Endodermal cell (in vitro differentiated cells): ENCODE measurements at regions not wholly inside any gene's neighbourhood (a gene's known extent, or its start where the extent isn't known, plus 50 kb on each side); places are given as distances from the start of the nearest gene placed in this dataset.

ENCODE experiments used
- DNase-seq: peaks from one replicate; pipeline ENCODE4 v3.0.0-alpha.2; 2017
- H3K27ac ChIP-seq: 2 replicates; pipeline ENCODE4 v1.5.1; 2013; ENCODE audit warnings: mild to moderate bottlenecking, low read depth, low read length, moderate library complexity
- H3K27me3 ChIP-seq: 2 replicates; pipeline ENCODE4 v1.6.1; 2013; ENCODE audit warnings: mild to moderate bottlenecking, low read length, moderate library complexity; ENCODE audit not compliant: insufficient read depth, control insufficient read depth, poor library complexity, severe bottlenecking
- H3K36me3 ChIP-seq: 2 replicates; pipeline ENCODE4 v1.7.0; 2013; ENCODE audit warnings: mild to moderate bottlenecking, low read length, moderate library complexity; ENCODE audit not compliant: control insufficient read depth, insufficient read depth
- H3K4me1 ChIP-seq: one replicate; pipeline ENCODE4 v1.7.0; 2013; ENCODE audit warnings: low read length; ENCODE audit not compliant: control insufficient read depth, insufficient read depth
- H3K4me3 ChIP-seq: 2 replicates; pipeline ENCODE4 v1.5.1; 2013; ENCODE audit warnings: mild to moderate bottlenecking, low read length, moderate library complexity
- H3K9ac ChIP-seq: 2 replicates; pipeline ENCODE4 v1.6.1; 2013; ENCODE audit warnings: mild to moderate bottlenecking, low read length, moderate library complexity; ENCODE audit not compliant: poor library complexity, severe bottlenecking; ENCODE audit errors: extremely low read depth
- H3K9me3 ChIP-seq: 2 replicates; pipeline ENCODE4 v1.6.1; 2013; ENCODE audit warnings: mild to moderate bottlenecking, low read length, moderate library complexity; ENCODE audit not compliant: control insufficient read depth
- H3K27ac Mint-ChIP-seq: 2 replicates; pipeline ENCODE4 v1.8.0; 2020; ENCODE audit warnings: mixed read lengths
- H3K27me3 Mint-ChIP-seq: 2 replicates; pipeline ENCODE4 v1.8.0; 2021; ENCODE audit warnings: mild to moderate bottlenecking, mixed read lengths; ENCODE audit not compliant: insufficient read depth
- H3K36me3 Mint-ChIP-seq: 2 replicates; pipeline ENCODE4 v1.8.0; 2020; ENCODE audit warnings: low read depth, mixed read lengths
- H3K4me1 Mint-ChIP-seq: 2 replicates; pipeline ENCODE4 v1.8.0; 2020; ENCODE audit warnings: mixed read lengths
- H3K4me3 Mint-ChIP-seq: 2 replicates; pipeline ENCODE4 v1.8.0; 2020; ENCODE audit warnings: mild to moderate bottlenecking, moderate library complexity, mixed read lengths
- H3K9me3 Mint-ChIP-seq: 2 replicates; pipeline ENCODE4 v1.8.0; 2020; ENCODE audit warnings: mild to moderate bottlenecking, mixed read lengths
- WGBS, 2 experiments: methylation state at CpG; one replicate each; pipeline versions ENCODE4 v1.1.5 to v1.1.7; 2013; ENCODE audit warnings: missing lambda C conversion rate in 2 of 2, mixed read lengths in 1 of 2; ENCODE audit not compliant: insufficient coverage in 1 of 2, insufficient read length in 1 of 2; 5-methylcytosine and 5-hydroxymethylcytosine counted together
- TF ChIP-seq, protein P1 (sequence below): fragments of 200-600 bp; sonication (generic); conservative IDR thresholded peaks from 2 replicates; pipeline ENCODE4 v1.5.0; 2021; ENCODE audit warnings: antibody characterized with exemption, mild to moderate bottlenecking

DNA sequence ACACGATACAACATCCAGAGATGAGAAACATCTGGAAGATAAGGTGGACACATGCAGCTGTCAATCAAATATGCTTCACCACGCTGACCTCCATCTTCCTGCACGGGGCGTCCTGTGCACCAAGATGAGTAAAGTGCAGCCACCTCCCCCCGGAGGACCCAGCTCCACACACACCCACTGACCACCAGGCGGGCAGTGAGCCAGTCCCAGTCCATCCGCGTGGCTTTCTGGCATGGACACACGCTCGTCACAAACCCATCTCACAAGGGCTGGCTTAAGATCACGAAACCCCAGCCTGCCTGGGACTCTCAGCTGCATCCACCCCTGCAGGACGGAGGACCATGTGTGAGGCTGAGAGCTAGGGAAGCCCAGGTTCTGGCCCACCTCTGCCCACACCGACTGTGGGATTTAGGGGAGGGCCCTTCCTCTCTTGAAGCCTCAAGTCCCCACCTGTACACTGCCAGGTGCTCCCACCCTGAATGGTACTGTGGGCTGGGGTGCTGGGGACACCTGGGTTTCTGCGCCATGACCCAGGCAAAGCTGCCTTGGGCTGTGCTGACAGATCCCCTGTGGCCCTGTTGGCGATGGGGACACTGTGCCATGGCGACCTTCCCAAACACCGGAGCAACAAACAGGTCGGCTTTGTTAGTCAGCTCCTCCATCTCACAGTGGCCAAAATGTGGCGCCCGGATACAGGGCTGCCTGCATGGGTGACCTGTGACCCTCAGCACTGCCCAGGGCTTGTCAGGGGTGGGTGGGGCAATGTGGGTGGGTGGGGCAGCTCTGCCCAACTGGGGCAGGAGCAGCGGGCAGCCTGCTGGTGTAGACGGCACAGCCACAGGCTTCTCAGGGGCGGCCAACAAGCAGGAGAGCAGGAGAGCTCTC, 629.0 kb downstream of the TBC1D22A start:
- Mint-ChIP-seq H3K4me1 (no peaks in the 10 kb centered on the region), H3K27me3 (no peaks in the 10 kb centered on the region), H3K36me3 (no peaks in the 10 kb centered on the region), H3K27ac (no peak overlapping the region), H3K4me3 (no peak overlapping the region), H3K9me3 (peaks cover 53% of the 10 kb centered on the region)
- 78 to 85% methylated on average over 8 to 23 of the region's 23 CpGs for WGBS, 2 experiments
- H3K4me3 ChIP-seq: no peak overlapping the region
- H3K9me3 ChIP-seq: peaks cover 39% of the 10 kb centered on the region
- no peaks in the 10 kb centered on the region for H3K27me3 ChIP-seq
- no peak overlapping the region for H3K9ac ChIP-seq
- no peaks in the 10 kb centered on the region for H3K36me3 ChIP-seq
- TF ChIP-seq, protein P1, sequence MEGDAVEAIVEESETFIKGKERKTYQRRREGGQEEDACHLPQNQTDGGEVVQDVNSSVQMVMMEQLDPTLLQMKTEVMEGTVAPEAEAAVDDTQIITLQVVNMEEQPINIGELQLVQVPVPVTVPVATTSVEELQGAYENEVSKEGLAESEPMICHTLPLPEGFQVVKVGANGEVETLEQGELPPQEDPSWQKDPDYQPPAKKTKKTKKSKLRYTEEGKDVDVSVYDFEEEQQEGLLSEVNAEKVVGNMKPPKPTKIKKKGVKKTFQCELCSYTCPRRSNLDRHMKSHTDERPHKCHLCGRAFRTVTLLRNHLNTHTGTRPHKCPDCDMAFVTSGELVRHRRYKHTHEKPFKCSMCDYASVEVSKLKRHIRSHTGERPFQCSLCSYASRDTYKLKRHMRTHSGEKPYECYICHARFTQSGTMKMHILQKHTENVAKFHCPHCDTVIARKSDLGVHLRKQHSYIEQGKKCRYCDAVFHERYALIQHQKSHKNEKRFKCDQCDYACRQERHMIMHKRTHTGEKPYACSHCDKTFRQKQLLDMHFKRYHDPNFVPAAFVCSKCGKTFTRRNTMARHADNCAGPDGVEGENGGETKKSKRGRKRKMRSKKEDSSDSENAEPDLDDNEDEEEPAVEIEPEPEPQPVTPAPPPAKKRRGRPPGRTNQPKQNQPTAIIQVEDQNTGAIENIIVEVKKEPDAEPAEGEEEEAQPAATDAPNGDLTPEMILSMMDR: no peak
- no peaks in the 10 kb centered on the region for H3K4me1 ChIP-seq
- no peak overlapping the region for H3K27ac ChIP-seq
- no peak for DNase-seq

DNA sequence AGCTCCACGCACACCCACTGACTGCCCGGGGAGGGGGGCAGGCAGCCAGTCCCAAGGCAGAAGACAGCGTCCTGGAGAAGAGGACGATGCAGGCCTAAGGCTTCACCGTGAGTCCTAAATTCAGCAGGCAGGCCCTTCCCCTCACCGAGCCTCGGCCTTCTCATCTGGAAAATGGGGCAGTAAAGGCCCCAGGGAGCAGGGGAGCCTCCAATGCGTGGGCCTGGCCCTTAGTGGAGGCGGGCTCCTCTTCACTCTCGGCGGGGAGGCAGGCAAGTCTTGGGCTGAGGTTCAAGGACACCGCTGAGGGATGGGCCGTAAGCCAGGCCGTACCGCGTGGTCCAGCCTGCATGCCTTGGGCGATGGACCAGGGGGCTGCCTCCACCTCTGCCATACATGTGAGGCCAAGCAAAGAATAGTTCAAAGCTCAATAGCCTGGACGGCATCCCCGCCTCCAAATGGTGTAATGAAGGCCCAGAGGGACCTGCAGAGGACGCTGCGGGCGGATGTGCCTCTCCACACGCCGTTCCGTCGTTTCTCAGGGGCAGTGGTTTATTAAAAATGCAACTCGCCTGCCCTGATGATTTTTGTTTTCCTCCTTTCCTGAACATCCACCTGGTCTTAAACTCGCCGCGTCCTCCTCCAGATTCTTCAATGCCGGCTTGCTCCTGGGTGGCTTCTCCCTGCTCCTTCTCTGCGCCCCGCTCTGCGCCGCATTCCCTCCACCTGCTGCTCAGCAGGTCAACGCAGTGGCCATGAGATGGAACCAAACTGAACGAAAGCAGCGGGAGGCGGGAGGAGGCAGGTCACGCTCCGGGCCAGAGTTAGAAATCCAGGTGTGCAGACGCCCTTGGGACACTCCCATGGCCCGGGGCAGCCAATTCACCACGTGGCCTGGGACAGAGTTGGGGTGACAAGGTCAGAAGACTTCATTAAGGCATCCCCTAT, 627.8 kb downstream of the TBC1D22A start:
- Histone ChIP-seq H3K9me3 (peaks cover 37% of the 10 kb centered on the region), H3K27me3 (no peaks in the 10 kb centered on the region), H3K36me3 (no peaks in the 10 kb centered on the region), H3K4me3 (no peak overlapping the region), H3K9ac (no peak overlapping the region), H3K4me1 (no peaks in the 10 kb centered on the region), H3K27ac (no peak overlapping the region)
- Mint-ChIP-seq H3K27ac (no peak overlapping the region), H3K9me3 (peaks cover 64% of the 10 kb centered on the region), H3K4me1 (no peaks in the 10 kb centered on the region), H3K36me3 (no peaks in the 10 kb centered on the region), H3K27me3 (no peaks in the 10 kb centered on the region), H3K4me3 (no peak overlapping the region)
- TF ChIP-seq, protein P1: no peak
- 82 to 85% methylated on average over 23 to 44 of the region's 44 CpGs for WGBS, 2 experiments
- no peak for DNase-seq

DNA sequence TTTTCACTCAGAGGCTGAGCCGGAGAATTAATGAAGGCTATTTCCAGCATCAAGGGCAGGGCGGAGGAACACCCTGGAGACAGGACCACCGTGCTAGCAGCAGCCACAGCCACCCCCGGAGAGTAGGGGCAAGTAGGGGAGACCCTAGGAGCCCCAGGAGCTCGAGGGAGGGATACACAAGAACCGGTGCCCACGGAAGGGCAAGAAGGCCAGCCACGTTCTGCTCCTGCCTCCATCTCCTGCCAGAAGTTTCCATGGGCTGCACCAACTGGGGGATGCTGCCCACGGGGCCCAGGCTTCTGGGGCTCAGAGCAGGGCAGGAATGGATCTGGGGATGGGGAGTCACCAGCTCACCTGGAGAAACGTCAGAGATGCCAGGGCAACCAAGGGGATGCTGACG, 626.8 kb downstream of the TBC1D22A start:
- no peaks in the 10 kb centered on the region for H3K36me3 Mint-ChIP-seq
- WGBS, 2 experiments: 56 to 70% methylated on average over 7 to 11 of the region's 11 CpGs

More for the DNA sequence above, 626.8 kb downstream of the TBC1D22A start:
- no peaks in the 10 kb centered on the region for H3K36me3 ChIP-seq
- peaks cover 38% of the 10 kb centered on the region for H3K9me3 ChIP-seq
- H3K4me1 ChIP-seq: no peaks in the 10 kb centered on the region
- DNase-seq: no peak
- H3K27ac ChIP-seq: no peak overlapping the region
- Mint-ChIP-seq H3K4me1 (no peaks in the 10 kb centered on the region), H3K9me3 (peaks cover 74% of the 10 kb centered on the region), H3K27ac (no peak overlapping the region), H3K27me3 (no peaks in the 10 kb centered on the region), H3K4me3 (no peak overlapping the region)
- TF ChIP-seq, protein P1: no peak
- no peak overlapping the region for H3K9ac ChIP-seq
- no peak overlapping the region for H3K4me3 ChIP-seq
- no peaks in the 10 kb centered on the region for H3K27me3 ChIP-seq
